C4-2B (cell line): ENCODE measurements at regions not wholly inside any gene's neighbourhood (a gene's known extent, or its start where the extent isn't known, plus 50 kb on each side); places are given as distances from the start of the nearest gene placed in this dataset.

Experiments used
- CTCF ChIP-seq: fragments of 450-650 bp; conservative IDR thresholded peaks from 2 replicates; pipeline ENCODE4 v1.5.1; 2017; ENCODE audit warnings: mild to moderate bottlenecking
- ZFX ChIP-seq: fragments of 450-650 bp; IDR thresholded peaks from 2 replicates; pipeline ENCODE4 v1.6.1; 2017

GRCh38 chr14:31913370-31913769, 163.7 kb upstream of the ARHGAP5 start:
- TF ChIP-seq CTCF, result no peak
- no peak for TF ChIP-seq ZFX
